ENCODE measurements at regions not wholly inside any gene's neighbourhood (a gene's known extent, or its start where the extent isn't known, plus 50 kb on each side); places are given as distances from the start of the nearest gene placed in this dataset.

DNA sequence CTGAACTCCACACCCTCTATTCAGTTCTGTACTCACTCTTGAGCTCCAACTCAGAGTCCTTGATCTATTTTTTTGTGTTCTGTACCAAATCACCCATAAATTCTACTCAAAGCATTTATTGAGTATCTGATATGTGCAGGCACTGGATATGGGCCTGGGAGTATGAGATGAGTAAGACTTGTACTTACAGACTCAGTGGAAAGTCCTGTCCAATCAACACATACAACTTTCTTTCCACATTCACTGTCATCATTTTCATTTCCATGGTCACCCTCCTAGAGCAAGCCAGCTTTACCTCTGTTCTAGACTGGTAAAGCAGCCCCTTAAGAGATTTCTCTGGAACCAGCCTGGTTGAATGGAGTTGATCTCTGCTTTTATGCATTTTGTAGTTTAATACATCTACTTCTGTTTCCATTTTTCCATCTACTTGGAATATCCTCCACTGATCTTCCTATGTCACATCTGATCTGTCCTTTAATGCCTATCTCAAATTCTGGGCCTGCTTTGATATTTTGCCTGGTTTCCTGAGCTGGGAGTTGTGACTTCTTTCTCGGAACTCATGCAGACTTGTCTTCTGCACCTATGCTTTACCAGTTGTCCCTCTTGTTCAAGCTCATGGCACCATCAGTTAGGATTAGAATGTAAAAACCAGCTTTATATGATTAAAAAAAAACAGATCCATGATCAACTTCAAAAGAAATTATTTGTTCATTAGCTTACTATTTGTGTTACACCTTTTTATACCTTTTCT is 96.9 kb upstream of the GLS start:
- DNase-seq (ENCODE audit: low spot score) = no peak

- no peak for DNase-seq (ENCODE audit: low spot score)
These were observed 95.3 kb upstream of the GLS start for GRCh38 chr2:190785334-190785733.

- DNase-seq (ENCODE audit: low spot score) = no peak
These were observed 94.0 kb upstream of the GLS start for GRCh38 chr2:190786404-190787166.

DNA sequence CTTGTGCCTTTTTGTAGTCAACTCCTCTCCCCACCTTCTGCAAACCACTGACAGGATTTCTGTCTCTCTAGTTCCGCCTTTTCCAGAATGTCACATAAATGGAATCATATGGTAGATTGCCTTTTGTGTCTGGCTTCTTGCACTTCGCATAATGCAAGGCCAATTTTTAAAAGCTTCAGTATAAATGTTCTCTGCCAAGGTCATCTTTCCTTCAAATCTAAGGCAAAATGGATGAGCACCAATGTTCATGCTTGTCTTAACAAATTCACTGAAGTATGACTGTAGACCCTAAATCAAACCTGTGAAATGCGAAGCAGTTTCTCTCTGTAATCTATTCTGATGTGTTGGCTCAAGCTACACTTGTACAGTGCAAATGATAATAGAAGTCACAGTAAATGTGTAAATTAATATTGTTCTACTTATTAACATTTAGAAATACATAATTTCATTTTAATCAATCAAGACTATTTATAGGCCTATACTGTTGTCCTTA is 92.8 kb upstream of the GLS start:
- no peak for DNase-seq (ENCODE audit: low spot score)

- DNase-seq (ENCODE audit: low spot score) = no peak
These were observed 91.3 kb upstream of the GLS start for GRCh38 chr2:190789074-190790004.

DNA sequence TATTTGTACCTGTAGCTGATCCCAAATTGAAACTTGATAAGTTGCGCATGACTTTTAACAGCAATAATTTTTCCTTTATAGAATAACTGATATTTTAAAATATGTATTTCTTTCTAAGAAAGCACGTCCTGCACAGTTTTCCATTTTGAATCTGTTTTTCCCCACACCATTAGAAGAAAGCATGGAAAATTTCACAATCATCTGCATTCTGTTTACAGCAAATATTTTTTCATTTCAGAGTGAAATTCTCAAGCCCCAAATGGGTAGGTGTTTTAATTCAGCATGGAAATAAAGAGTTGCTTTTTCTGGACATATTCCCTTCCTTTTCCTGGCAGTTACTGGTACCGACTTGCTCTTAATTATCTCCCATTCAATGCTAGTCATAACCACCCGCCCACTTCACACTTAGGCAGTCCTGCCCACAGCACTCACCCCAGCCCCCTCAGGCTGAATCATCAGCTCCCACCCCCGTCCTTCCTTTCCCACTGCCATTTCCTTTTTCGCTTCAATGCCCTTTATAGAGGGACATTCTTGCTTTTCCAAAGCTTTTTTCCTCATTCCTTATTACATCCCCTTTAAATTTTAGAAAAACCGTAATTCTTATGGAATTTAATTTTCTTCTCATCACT is 89.2 kb upstream of the GLS start:
- peak; percentile 83 for DNase-seq (ENCODE audit: low spot score)

DNA sequence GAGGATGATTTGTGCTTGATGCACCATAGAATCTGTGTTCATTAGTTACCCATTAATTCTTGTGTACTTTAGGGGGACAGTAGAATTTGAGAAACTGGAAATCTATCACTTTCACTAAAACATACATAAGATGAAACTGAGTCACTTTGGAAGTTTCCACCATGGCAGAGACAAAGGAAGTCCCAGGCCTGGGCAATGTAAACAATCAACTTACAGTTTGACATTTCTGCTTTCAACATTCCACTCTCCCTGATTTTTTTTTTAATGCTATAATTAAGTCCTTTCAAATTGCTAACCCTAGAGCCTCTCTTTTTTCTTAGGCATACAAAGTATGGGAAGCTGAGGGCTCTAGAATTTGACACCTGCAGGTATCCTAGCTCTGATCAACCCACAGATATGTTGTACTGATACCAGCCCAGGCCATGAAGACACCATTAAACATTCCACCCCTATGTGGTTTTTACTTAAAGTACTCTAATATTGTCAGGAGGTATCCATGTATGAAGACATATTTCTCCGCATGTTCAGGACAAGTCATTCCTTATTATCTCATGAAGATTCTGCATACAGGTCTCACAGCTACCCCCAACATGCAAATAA is 88.5 kb upstream of the GLS start:
- no peak for DNase-seq (ENCODE audit: low spot score)

DNA sequence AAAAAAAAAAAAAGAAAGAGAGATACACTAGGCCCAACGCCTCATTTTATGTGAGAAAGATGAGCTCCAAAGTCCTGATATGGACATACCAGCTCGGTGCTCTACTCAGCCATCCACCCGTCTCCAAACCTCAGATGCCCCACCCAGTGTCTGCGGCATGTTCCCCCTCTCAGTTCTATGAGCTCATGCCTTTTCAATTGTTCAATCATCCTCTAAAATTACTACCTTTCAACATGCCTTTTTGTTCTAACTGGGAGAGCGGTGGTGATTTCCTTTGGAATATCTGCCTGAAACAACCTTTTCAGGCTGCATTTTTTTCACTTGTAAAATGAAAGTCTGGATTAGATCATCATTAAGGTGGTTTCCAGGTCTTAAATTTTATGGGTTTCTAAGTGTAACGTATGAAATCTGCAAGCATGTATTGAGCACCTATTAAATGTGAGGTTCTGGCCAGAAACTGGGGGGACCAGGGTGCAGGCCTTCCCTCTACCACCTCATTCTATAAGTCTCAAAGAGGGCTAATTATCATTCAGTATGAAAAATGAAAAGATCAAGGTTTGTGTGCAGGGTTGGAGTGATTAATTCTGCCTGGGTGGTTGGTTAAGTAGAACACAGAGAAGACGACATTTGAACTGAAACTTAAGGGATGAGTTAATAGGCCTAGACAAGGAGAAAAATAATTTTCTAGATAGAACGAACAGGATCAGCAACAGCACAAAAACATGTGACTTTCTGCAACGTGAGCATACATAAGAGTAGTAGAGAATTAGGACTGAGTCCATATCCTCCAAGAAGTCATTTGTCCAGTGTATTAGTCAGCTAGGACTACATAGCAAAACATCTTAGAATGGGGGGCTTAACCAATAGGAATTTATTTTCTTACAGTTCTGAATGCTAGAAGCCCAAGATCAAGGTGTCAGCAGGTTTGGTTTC is 87.4 kb upstream of the GLS start:
- no peak for DNase-seq (ENCODE audit: low spot score)

- no peak for DNase-seq (ENCODE audit: low spot score)
These were observed 86.2 kb upstream of the GLS start for GRCh38 chr2:190794377-190794776.

DNA sequence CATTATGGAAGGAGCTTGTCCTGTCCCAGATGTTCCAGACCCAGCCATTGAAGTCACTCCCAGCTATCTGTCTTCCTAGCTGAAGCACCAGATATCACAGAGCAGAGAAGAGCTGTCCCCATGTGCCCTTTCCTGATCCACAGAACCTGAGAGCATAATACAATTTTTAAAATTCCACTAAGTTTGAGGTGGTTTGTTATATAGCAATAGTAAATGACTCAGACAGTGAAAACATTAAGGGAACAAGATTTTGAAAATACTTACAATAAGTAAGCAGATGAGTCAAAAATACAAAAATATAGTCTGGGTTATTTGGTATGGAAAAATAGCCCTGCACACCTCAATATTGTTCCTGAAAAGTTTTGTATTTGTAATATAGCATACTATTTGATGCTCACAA is 85.8 kb upstream of the GLS start:
- no peak for DNase-seq (ENCODE audit: low spot score)

GRCh38 chr2:190795686-190796085 is 84.9 kb upstream of the GLS start:
- DNase-seq (ENCODE audit: low spot score) = no peak

DNA sequence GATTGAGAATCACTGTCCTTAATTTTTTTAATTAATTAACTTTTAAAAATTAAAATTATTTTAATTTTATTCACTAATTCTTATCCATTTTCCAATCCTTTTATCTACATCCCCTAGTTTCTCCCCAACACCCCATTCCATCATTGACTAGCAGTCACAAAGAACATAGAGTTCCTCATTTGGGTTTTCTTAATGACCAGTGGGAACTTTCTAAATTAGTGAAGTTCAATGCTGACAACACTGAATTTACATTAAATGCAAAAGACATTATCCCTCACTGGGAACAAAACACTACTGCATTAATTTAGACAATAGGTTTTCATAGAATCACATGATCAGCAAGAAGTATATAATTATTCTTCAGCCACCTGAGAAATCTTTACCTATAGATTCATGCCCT is 80.6 kb upstream of the GLS start:
- no peak for DNase-seq (ENCODE audit: low spot score)

DNA sequence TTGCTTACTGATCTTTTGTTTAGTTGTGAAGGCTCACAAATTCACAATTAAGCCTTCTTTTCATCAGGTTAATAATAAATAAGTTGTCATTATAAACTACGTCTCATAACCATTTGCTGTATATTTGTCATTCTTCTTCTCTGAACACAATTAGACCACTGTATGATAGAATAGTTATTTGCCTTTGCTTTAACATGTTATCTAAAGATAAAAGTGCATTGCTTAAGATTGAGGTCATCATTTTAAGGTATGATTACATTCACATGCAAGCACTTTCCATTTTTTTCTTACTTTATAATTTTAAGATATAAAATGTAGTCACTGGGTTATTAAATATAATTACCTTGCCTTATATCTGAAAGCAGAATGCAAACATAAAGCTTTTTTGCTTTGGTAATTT is 80.1 kb upstream of the GLS start:
- no peak for DNase-seq (ENCODE audit: low spot score)

GRCh38 chr2:190802129-190802528 is 78.5 kb upstream of the GLS start:
- no peak for DNase-seq (ENCODE audit: low spot score)

- DNase-seq (ENCODE audit: low spot score) = no peak
These were observed 77.9 kb upstream of the GLS start for GRCh38 chr2:190802626-190803209.

- DNase-seq (ENCODE audit: low spot score) = peak; percentile 38
These were observed 76.3 kb upstream of the GLS start for GRCh38 chr2:190804182-190804795.

DNA sequence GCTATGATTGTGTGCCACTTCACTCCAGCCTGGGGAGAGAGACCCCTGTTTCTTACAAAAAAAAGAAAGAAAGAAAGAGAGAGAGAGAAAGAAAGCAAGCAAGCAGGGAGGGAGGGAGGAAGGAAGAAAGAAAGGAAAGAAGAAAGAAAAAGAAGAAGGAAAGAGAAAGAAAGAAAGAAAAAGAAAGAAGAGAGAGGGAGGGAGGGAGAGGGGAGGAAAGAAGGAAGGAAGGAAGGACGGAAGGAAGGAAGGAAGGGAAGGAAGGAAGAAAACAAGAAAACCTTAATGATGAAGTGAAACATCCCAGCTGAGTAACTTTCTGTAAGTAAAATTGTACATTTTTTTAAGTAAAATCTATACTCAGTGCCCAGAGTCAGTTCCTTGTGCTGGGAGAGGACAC is 75.5 kb upstream of the GLS start:
- DNase-seq (ENCODE audit: low spot score) = no peak

- no peak for DNase-seq (ENCODE audit: low spot score)
These were observed 74.8 kb upstream of the GLS start for GRCh38 chr2:190805843-190806242.

- DNase-seq (ENCODE audit: low spot score) = no peak
These were observed 72.7 kb upstream of the GLS start for GRCh38 chr2:190807886-190808285.

Data from GM03348 (cell line).